Stimulated activated CD4-positive, alpha-beta T cell treated with anti-CD3 and anti-CD28 coated beads, Interleukin-2, amount 100 ng/mL, for 48 hours (primary cell): ENCODE measurements at regions not wholly inside any gene's neighbourhood (a gene's known extent, or its start where the extent isn't known, plus 50 kb on each side); places are given as distances from the start of the nearest gene placed in this dataset.

Experiments
- DNase-seq, 2 donors: peaks; one replicate each; pipeline ENCODE4 v3.0.0-alpha.2; 2020

- no peak for DNase-seq
Measured at GRCh38 chr3:161818106-161818505, 321.5 kb downstream of the OTOL1 start.

GRCh38 chr3:161821591-161821990 is 325.0 kb downstream of the OTOL1 start:
- no peak for DNase-seq

GRCh38 chr3:161822291-161822690 is 325.7 kb downstream of the OTOL1 start:
- DNase-seq = no peak

GRCh38 chr3:161823910-161824309 is 327.3 kb downstream of the OTOL1 start:
- DNase-seq = no peak

- DNase-seq = no peak
Measured at GRCh38 chr3:161838021-161838420, 341.4 kb downstream of the OTOL1 start.

- no peak for DNase-seq
Measured at GRCh38 chr3:161848376-161848775, 351.8 kb downstream of the OTOL1 start.

GRCh38 chr3:161851941-161852566 is 355.4 kb downstream of the OTOL1 start:
- DNase-seq = peak; percentile 38 to 39

- no peak for DNase-seq
Measured at GRCh38 chr3:161852744-161853143, 356.1 kb downstream of the OTOL1 start.

GRCh38 chr3:161854232-161854771 is 357.7 kb downstream of the OTOL1 start:
- peak in 1 of 2 donors; percentile 2 for DNase-seq

- DNase-seq = no peak
Measured at GRCh38 chr3:161859057-161859456, 362.4 kb downstream of the OTOL1 start.

GRCh38 chr3:161859865-161860450 is 363.4 kb downstream of the OTOL1 start:
- no peak for DNase-seq

- no peak for DNase-seq
Measured at GRCh38 chr3:161863775-161864174, 367.2 kb downstream of the OTOL1 start.

- DNase-seq = no peak
Measured at GRCh38 chr3:161866176-161866575, 369.6 kb downstream of the OTOL1 start.

- DNase-seq = no peak
Measured at GRCh38 chr3:161875483-161875882, 378.9 kb downstream of the OTOL1 start.

- no peak for DNase-seq
Measured at GRCh38 chr3:161879470-161879869, 382.9 kb downstream of the OTOL1 start.

GRCh38 chr3:161884830-161885229 is 388.2 kb downstream of the OTOL1 start:
- no peak for DNase-seq

- no peak for DNase-seq
Measured at GRCh38 chr3:161890147-161890625, 393.6 kb downstream of the OTOL1 start.

- DNase-seq = no peak
Measured at GRCh38 chr3:161893972-161894371, 397.4 kb downstream of the OTOL1 start.

GRCh38 chr3:161894657-161895056 is 398.0 kb downstream of the OTOL1 start:
- DNase-seq = no peak

- no peak for DNase-seq
Measured at GRCh38 chr3:161905520-161906132, 409.0 kb downstream of the OTOL1 start.

GRCh38 chr3:161913786-161914389 is 417.3 kb downstream of the OTOL1 start:
- DNase-seq = no peak

- no peak for DNase-seq
Measured at GRCh38 chr3:161914703-161915417, 418.3 kb downstream of the OTOL1 start.

- no peak for DNase-seq
Measured at GRCh38 chr3:161915418-161915750, 418.8 kb downstream of the OTOL1 start.
